HEK293 (cell line): ENCODE measurements at regions not wholly inside any gene's neighbourhood (a gene's known extent, or its start where the extent isn't known, plus 50 kb on each side); places are given as distances from the start of the nearest gene placed in this dataset.

Experiments used
- CTCF ChIA-PET: fragments of 350-600 bp; formaldehyde crosslinking; extraction: SDS; loops from one replicate; lab custom pipeline; 2021; ENCODE audit warnings: antibody characterized with exemption; lab: Yijun Ruan, JAX
- POLR2A ChIA-PET: fragments of 300-600 bp; formaldehyde crosslinking; extraction: SDS; loops from one replicate; lab custom pipeline; 2020; ENCODE audit warnings: antibody characterized with exemption, inconsistent platforms; lab: Yijun Ruan, JAX
- H3K27ac ChIP-seq: fragments of 200-500 bp; sonication (Bioruptor generic); 2 replicates; pipeline ENCODE4 v1.5.1; 2014; ENCODE audit warnings: low read depth, low read length, control low read depth, inconsistent platforms; ENCODE audit errors: extremely low read depth
- H3K36me3 ChIP-seq, 2 experiments: fragments of 200-500 bp in 1 of 2; sonication (Bioruptor generic) in 1 of 2; 1 replicate in 1 of 2; 2 replicates in 1 of 2; pipeline ENCODE4 v1.5.1; 2014 to 2017; ENCODE audit warnings: inconsistent platforms in 2 of 2, low read length in 2 of 2; ENCODE audit not compliant: control insufficient read depth in 2 of 2, insufficient read depth in 1 of 2
- H3K4me1 ChIP-seq: fragments of 200-500 bp; sonication (Bioruptor generic); 2 replicates; pipeline ENCODE4 v1.5.1; 2014; ENCODE audit warnings: mild to moderate bottlenecking, low read length, inconsistent platforms; ENCODE audit not compliant: control insufficient read depth, insufficient read depth
- H3K4me3 ChIP-seq: 2 replicates; pipeline ENCODE4 v1.5.1; 2011; ENCODE audit warnings: low read depth, mild to moderate bottlenecking, control low read depth, low read length, moderate library complexity
- H3K9me3 ChIP-seq: fragments of 200-500 bp; sonication (Bioruptor generic); 2 replicates; pipeline ENCODE4 v1.5.1; 2014; ENCODE audit warnings: low read depth, low read length, inconsistent platforms; ENCODE audit not compliant: control insufficient read depth, insufficient read depth
- EGR2 ChIP-seq: fragments of 450-650 bp; formaldehyde crosslinking; IDR thresholded peaks from 2 replicates; pipeline ENCODE4 v1.5.1; 2016; ENCODE audit warnings: low read depth, missing biosample characterization, missing genetic modification characterization
- PBX3 ChIP-seq: sonication (generic); formaldehyde crosslinking; IDR thresholded peaks from 2 replicates; pipeline ENCODE4 v1.8.1; 2022; ENCODE audit warnings: mild to moderate bottlenecking, moderate library complexity, missing genetic modification reagents
- PRDM4 ChIP-seq: fragments of 450-650 bp; formaldehyde crosslinking; IDR thresholded peaks from 2 replicates; pipeline ENCODE4 v1.5.1; 2017; ENCODE audit warnings: missing biosample characterization, missing genetic modification characterization
- ZBTB26 ChIP-seq: fragments of 450-650 bp; formaldehyde crosslinking; optimal IDR thresholded peaks from 2 replicates; pipeline ENCODE3; 2016; ENCODE audit warnings: missing biosample characterization, mild to moderate bottlenecking, missing genetic modification characterization
- ZNF133 ChIP-seq: fragments of 450-650 bp; formaldehyde crosslinking; IDR thresholded peaks from 2 replicates; pipeline ENCODE4 v1.5.1; 2016; ENCODE audit warnings: missing biosample characterization, missing genetic modification characterization
- ZNF174 ChIP-seq: fragments of 450-650 bp; formaldehyde crosslinking; IDR thresholded peaks from 2 replicates; pipeline ENCODE4 v1.5.0; 2017; ENCODE audit warnings: missing biosample characterization, mild to moderate bottlenecking, missing genetic modification characterization
- ZNF362 ChIP-seq: fragments of 450-650 bp; formaldehyde crosslinking; IDR thresholded peaks from 2 replicates; pipeline ENCODE4 v1.5.1; 2016; ENCODE audit warnings: missing biosample characterization, missing genetic modification characterization
- ZNF366 ChIP-seq: fragments of 450-650 bp; formaldehyde crosslinking; conservative IDR thresholded peaks from 2 replicates; pipeline ENCODE4 v1.5.1; 2016; ENCODE audit warnings: missing biosample characterization, missing genetic modification characterization
- ZNF48 ChIP-seq: fragments of 450-650 bp; formaldehyde crosslinking; IDR thresholded peaks from 2 replicates; pipeline ENCODE4 v1.5.1; 2016; ENCODE audit warnings: missing biosample characterization, missing genetic modification characterization
- ZNF548 ChIP-seq: fragments of 450-650 bp; formaldehyde crosslinking; IDR thresholded peaks from 2 replicates; pipeline ENCODE4 v1.5.1; 2016; ENCODE audit warnings: missing biosample characterization, missing genetic modification characterization
- ZNF585B ChIP-seq: fragments of 450-650 bp; formaldehyde crosslinking; IDR thresholded peaks from 2 replicates; pipeline ENCODE4 v1.5.1; 2016; ENCODE audit warnings: missing biosample characterization, missing genetic modification characterization
- ZNF660 ChIP-seq: fragments of 450-650 bp; IDR thresholded peaks from 2 replicates; pipeline ENCODE4 v1.5.1; 2018; ENCODE audit warnings: missing biosample characterization, mild to moderate bottlenecking, missing genetic modification characterization
- ZNF792 ChIP-seq: fragments of 450-650 bp; formaldehyde crosslinking; IDR thresholded peaks from 2 replicates; pipeline ENCODE4 v1.5.1; 2016; ENCODE audit warnings: missing biosample characterization, missing genetic modification characterization

- Histone ChIP-seq H3K4me1 (no peaks in the 10 kb centered on the region), H3K27ac (no peak overlapping the region), H3K4me3 (no peak overlapping the region), H3K9me3 (no peaks in the 10 kb centered on the region), H3K36me3 (no peaks in the 10 kb centered on the region)
- TF ChIP-seq ZBTB26 (tag by site-specific recombination) (no peak), ZNF174 (tag by site-specific recombination) (no peak), ZNF585B (tag by site-specific recombination) (no peak), ZNF362 (no peak), PBX3 (no peak), EGR2 (tag by site-specific recombination) (no peak), ZNF133 (tag by site-specific recombination) (no peak), ZNF548 (tag by site-specific recombination) (no peak), ZNF48 (tag by site-specific recombination) (no peak), ZNF660 (tag by site-specific recombination) (no peak), ZNF366 (tag by site-specific recombination) (no peak), PRDM4 (tag by site-specific recombination) (no peak), ZNF792 (no peak)
- CTCF ChIA-PET = no interaction called here
- POLR2A ChIA-PET = no interaction called here
Observed at GRCh38 chr10:50674469-50675254, 50.9 kb upstream of the SGMS1 start.
